Muscle layer of colon (tissue), 2 donors: ENCODE measurements at regions not wholly inside any gene's neighbourhood (a gene's known extent, or its start where the extent isn't known, plus 50 kb on each side); places are given as distances from the start of the nearest gene placed in this dataset.
"Not testable (repeated sequence)": the region's sequence is repeated elsewhere in the genome, so short reads cannot be mapped to it uniquely, and the experiment has no call there.

ENCODE experiments used
- H3K27ac ChIP-seq: one replicate; pipeline ENCODE4 v1.7.0; 2013; ENCODE audit warnings: low read depth, mild to moderate bottlenecking, low read length, moderate library complexity
- H3K27me3 ChIP-seq, 2 donors: one replicate each; pipeline ENCODE4 v1.7.0; 2013; ENCODE audit warnings: low read length in 2 of 2, mild to moderate bottlenecking in 2 of 2; ENCODE audit not compliant: insufficient read depth in 2 of 2, control insufficient read depth in 1 of 2
- H3K36me3 ChIP-seq: one replicate; pipeline ENCODE4 v1.7.0; 2013; ENCODE audit warnings: mild to moderate bottlenecking, low read length; ENCODE audit not compliant: insufficient read depth
- H3K4me1 ChIP-seq: one replicate; pipeline ENCODE4 v1.7.0; 2013; ENCODE audit warnings: mild to moderate bottlenecking, low read length; ENCODE audit not compliant: insufficient read depth
- H3K4me3 ChIP-seq, 2 donors: one replicate each; pipeline ENCODE4 v1.7.0; 2013; ENCODE audit warnings: low read length in 2 of 2, low read depth in 1 of 2, mild to moderate bottlenecking in 1 of 2, moderate library complexity in 1 of 2
- H3K9ac ChIP-seq: one replicate; pipeline ENCODE4 v1.7.0; 2013; ENCODE audit warnings: low read length
- H3K9me3 ChIP-seq: one replicate; pipeline ENCODE4 v1.7.0; 2013; ENCODE audit warnings: mild to moderate bottlenecking, low read length
- donor health status: abdominal sarcoma.
- donor health status: Adenocarcinoma of cecum.

GRCh38 chr6:86609549-86610388, 327.6 kb upstream of the HTR1E start:
- no peaks in the 10 kb centered on the region for H3K36me3 ChIP-seq
- no peaks in the 10 kb centered on the region for H3K27me3 ChIP-seq
- no peak overlapping the region for H3K9ac ChIP-seq
- H3K27ac ChIP-seq: no peak overlapping the region
- H3K4me1 ChIP-seq: no peaks in the 10 kb centered on the region
- H3K9me3 ChIP-seq: no peaks in the 10 kb centered on the region
- no peak overlapping the region for H3K4me3 ChIP-seq

- not testable (repeated sequence) for H3K36me3 ChIP-seq, H3K9ac ChIP-seq, H3K27ac ChIP-seq, H3K27me3 ChIP-seq, H3K4me3 ChIP-seq, H3K4me1 ChIP-seq, H3K9me3 ChIP-seq
Measured at GRCh38 chr6:86603364-86603763, 334.0 kb upstream of the HTR1E start.

- H3K4me1 ChIP-seq, H3K27ac ChIP-seq, H3K4me3 ChIP-seq, H3K27me3 ChIP-seq, H3K9ac ChIP-seq, H3K9me3 ChIP-seq, H3K36me3 ChIP-seq: not testable (repeated sequence)
Measured at GRCh38 chr6:86602093-86602492, 335.2 kb upstream of the HTR1E start.

GRCh38 chr6:86598969-86599368, 338.4 kb upstream of the HTR1E start:
- H3K4me1 ChIP-seq, H3K27me3 ChIP-seq, H3K9me3 ChIP-seq, H3K4me3 ChIP-seq, H3K36me3 ChIP-seq, H3K9ac ChIP-seq, H3K27ac ChIP-seq: not testable (repeated sequence)

- H3K4me1 ChIP-seq: no peaks in the 10 kb centered on the region
- H3K9me3 ChIP-seq: no peaks in the 10 kb centered on the region
- no peak overlapping the region for H3K27ac ChIP-seq
- no peak overlapping the region for H3K9ac ChIP-seq
- H3K27me3 ChIP-seq: no peaks in the 10 kb centered on the region
- H3K4me3 ChIP-seq: no peak overlapping the region
- no peaks in the 10 kb centered on the region for H3K36me3 ChIP-seq
Measured at GRCh38 chr6:86595641-86596040, 341.7 kb upstream of the HTR1E start.

GRCh38 chr6:86586195-86586594, 351.1 kb upstream of the HTR1E start:
- Histone ChIP-seq H3K36me3 (no peaks in the 10 kb centered on the region), H3K9ac (no peak overlapping the region), H3K27me3 (no peaks in the 10 kb centered on the region), H3K27ac (no peak overlapping the region), H3K4me3 (no peak overlapping the region), H3K4me1 (no peaks in the 10 kb centered on the region), H3K9me3 (peaks cover 7% of the 10 kb centered on the region)

- H3K9me3 ChIP-seq: peaks cover 7% of the 10 kb centered on the region
- H3K9ac ChIP-seq: no peak overlapping the region
- no peaks in the 10 kb centered on the region for H3K36me3 ChIP-seq
- H3K4me1 ChIP-seq: no peaks in the 10 kb centered on the region
- H3K27me3 ChIP-seq: no peaks in the 10 kb centered on the region
- no peak overlapping the region for H3K27ac ChIP-seq
- H3K4me3 ChIP-seq: no peak overlapping the region
Measured at GRCh38 chr6:86581833-86582232, 355.5 kb upstream of the HTR1E start.

GRCh38 chr6:86563197-86563596, 374.1 kb upstream of the HTR1E start:
- no peaks in the 10 kb centered on the region for H3K36me3 ChIP-seq
- no peaks in the 10 kb centered on the region for H3K27me3 ChIP-seq
- H3K9me3 ChIP-seq: no peaks in the 10 kb centered on the region
- no peak overlapping the region for H3K4me3 ChIP-seq
- no peak overlapping the region for H3K9ac ChIP-seq
- no peak overlapping the region for H3K27ac ChIP-seq
- H3K4me1 ChIP-seq: no peaks in the 10 kb centered on the region

- H3K36me3 ChIP-seq: no peaks in the 10 kb centered on the region
- no peak overlapping the region for H3K27ac ChIP-seq
- H3K4me3 ChIP-seq: no peak overlapping the region
- H3K27me3 ChIP-seq: no peaks in the 10 kb centered on the region
- no peaks in the 10 kb centered on the region for H3K9me3 ChIP-seq
- no peaks in the 10 kb centered on the region for H3K4me1 ChIP-seq
- H3K9ac ChIP-seq: no peak overlapping the region
Measured at GRCh38 chr6:86558318-86558717, 379.0 kb upstream of the HTR1E start.

- no peak overlapping the region for H3K27ac ChIP-seq
- H3K4me1 ChIP-seq: no peaks in the 10 kb centered on the region
- no peak overlapping the region for H3K4me3 ChIP-seq
- H3K36me3 ChIP-seq: no peaks in the 10 kb centered on the region
- no peaks in the 10 kb centered on the region for H3K27me3 ChIP-seq
- H3K9me3 ChIP-seq: no peaks in the 10 kb centered on the region
- no peak overlapping the region for H3K9ac ChIP-seq
Measured at GRCh38 chr6:86537292-86537861, 400.0 kb upstream of the HTR1E start.

- Histone ChIP-seq H3K4me3 (no peak overlapping the region), H3K4me1 (no peaks in the 10 kb centered on the region), H3K9ac (no peak overlapping the region)
Measured at GRCh38 chr6:86536121-86536520, 401.2 kb upstream of the HTR1E start.

GRCh38 chr6:86535100-86535499, 402.2 kb upstream of the HTR1E start:
- Histone ChIP-seq H3K27ac (no peak overlapping the region), H3K36me3 (no peaks in the 10 kb centered on the region), H3K4me3 (no peak overlapping the region), H3K9me3 (no peaks in the 10 kb centered on the region), H3K9ac (no peak overlapping the region), H3K27me3 (no peaks in the 10 kb centered on the region), H3K4me1 (no peaks in the 10 kb centered on the region)

More at GRCh38 chr6:86536121-86536520, 401.2 kb upstream of the HTR1E start:
- Histone ChIP-seq H3K9me3 (no peaks in the 10 kb centered on the region), H3K27ac (no peak overlapping the region), H3K36me3 (no peaks in the 10 kb centered on the region), H3K27me3 (no peaks in the 10 kb centered on the region)
